ENCODE measurements at regions not wholly inside any gene's neighbourhood (a gene's known extent, or its start where the extent isn't known, plus 50 kb on each side); places are given as distances from the start of the nearest gene placed in this dataset.

GRCh38 chrX:150052226-150052625 lies 113.9 kb upstream of the EOLA2 start:
- no peak overlapping the region for H2BK15ac ChIP-seq (replicated peaks; ENCODE audit: low read depth)
- H2BK120ac ChIP-seq (ENCODE audit: low read depth, low read length) = no peak overlapping the region
- H3K4me3 ChIP-seq (ENCODE audit: low read length) = no peak overlapping the region
- no CpG with 5 or more reads among the region's 1 CpG for WGBS (ENCODE audit: extremely low coverage, insufficient coverage, low lambda C conversion rate)
- no peaks in the 10 kb centered on the region for H3K79me2 ChIP-seq (ENCODE audit: control insufficient read depth, insufficient read depth, low read length)
- no peaks in the 10 kb centered on the region for H3K27me3 ChIP-seq (ENCODE audit: insufficient read depth, low read length, poor library complexity)
- no peak overlapping the region for H3K4ac ChIP-seq (ENCODE audit: low read depth, low read length)
- H3K79me1 ChIP-seq (ENCODE audit: low read length) = no peaks in the 10 kb centered on the region
- no peak overlapping the region for H3K9ac ChIP-seq (ENCODE audit: low read length)
- DNase-seq = no peak
- no peak overlapping the region for H4K8ac ChIP-seq (ENCODE audit: low read depth, low read length)
- H3K27ac ChIP-seq (ENCODE audit: low read depth, low read length) = no peak overlapping the region
- H4K5ac ChIP-seq (ENCODE audit: low read length) = no peak overlapping the region
- no peak overlapping the region for H3K4me2 ChIP-seq (ENCODE audit: low read length)
- no peak overlapping the region for H3K23ac ChIP-seq (ENCODE audit: low read length)
- no peaks in the 10 kb centered on the region for H3K36me3 ChIP-seq (ENCODE audit: control insufficient read depth, insufficient read depth, low read length)
- H3K56ac ChIP-seq (ENCODE audit: low read length) = no peak overlapping the region
- H3K4me1 ChIP-seq (ENCODE audit: control insufficient read depth, low read depth, low read length) = no peaks in the 10 kb centered on the region
- no peak overlapping the region for H2BK5ac ChIP-seq (ENCODE audit: low read length)
- no peak overlapping the region for H2AK5ac ChIP-seq (ENCODE audit: low read length)
- H3K18ac ChIP-seq (ENCODE audit: low read length) = no peak overlapping the region

- H3K4me1 ChIP-seq (ENCODE audit: control insufficient read depth, low read depth, low read length) = no peaks in the 10 kb centered on the region
- no CpG with 5 or more reads among the region's 1 CpG for WGBS (ENCODE audit: extremely low coverage, insufficient coverage, low lambda C conversion rate)
- no peak overlapping the region for H3K4ac ChIP-seq (ENCODE audit: low read depth, low read length)
- H2BK5ac ChIP-seq (ENCODE audit: low read length) = no peak overlapping the region
- H3K23ac ChIP-seq (ENCODE audit: low read length) = no peak overlapping the region
- H4K5ac ChIP-seq (ENCODE audit: low read length) = no peak overlapping the region
- no peak overlapping the region for H2AK5ac ChIP-seq (ENCODE audit: low read length)
- no peak overlapping the region for H3K18ac ChIP-seq (ENCODE audit: low read length)
- no peaks in the 10 kb centered on the region for H3K27me3 ChIP-seq (ENCODE audit: insufficient read depth, low read length, poor library complexity)
- no peak overlapping the region for H4K8ac ChIP-seq (ENCODE audit: low read depth, low read length)
- no peak overlapping the region for H2BK15ac ChIP-seq (replicated peaks; ENCODE audit: low read depth)
- H3K79me2 ChIP-seq (ENCODE audit: control insufficient read depth, insufficient read depth, low read length) = no peaks in the 10 kb centered on the region
- H3K4me3 ChIP-seq (ENCODE audit: low read length) = no peak overlapping the region
- H3K56ac ChIP-seq (ENCODE audit: low read length) = no peak overlapping the region
- H3K27ac ChIP-seq (ENCODE audit: low read depth, low read length) = no peak overlapping the region
- no peak overlapping the region for H3K4me2 ChIP-seq (ENCODE audit: low read length)
- no peak for DNase-seq
- no peaks in the 10 kb centered on the region for H3K36me3 ChIP-seq (ENCODE audit: control insufficient read depth, insufficient read depth, low read length)
- H3K9ac ChIP-seq (ENCODE audit: low read length) = no peak overlapping the region
- H2BK120ac ChIP-seq (ENCODE audit: low read depth, low read length) = no peak overlapping the region
- H3K79me1 ChIP-seq (ENCODE audit: low read length) = no peaks in the 10 kb centered on the region
These were observed 120.4 kb upstream of the EOLA2 start for GRCh38 chrX:150058728-150059127.

GRCh38 chrX:150060406-150060805 lies 122.1 kb upstream of the EOLA2 start:
- Histone ChIP-seq H4K8ac (ENCODE audit: low read depth, low read length) (no peak overlapping the region), H3K4me1 (ENCODE audit: control insufficient read depth, low read depth, low read length) (no peaks in the 10 kb centered on the region), H2BK120ac (ENCODE audit: low read depth, low read length) (no peak overlapping the region), H3K23ac (ENCODE audit: low read length) (no peak overlapping the region), H2BK15ac (replicated peaks; ENCODE audit: low read depth) (no peak overlapping the region), H3K4me2 (ENCODE audit: low read length) (no peak overlapping the region), H3K4ac (ENCODE audit: low read depth, low read length) (no peak overlapping the region), H3K9ac (ENCODE audit: low read length) (no peak overlapping the region), H3K27ac (ENCODE audit: low read depth, low read length) (no peak overlapping the region), H2BK5ac (ENCODE audit: low read length) (no peak overlapping the region), H3K18ac (ENCODE audit: low read length) (no peak overlapping the region), H3K79me1 (ENCODE audit: low read length) (no peaks in the 10 kb centered on the region), H4K5ac (ENCODE audit: low read length) (no peak overlapping the region), H2AK5ac (ENCODE audit: low read length) (no peak overlapping the region), H3K79me2 (ENCODE audit: control insufficient read depth, insufficient read depth, low read length) (no peaks in the 10 kb centered on the region), H3K56ac (ENCODE audit: low read length) (no peak overlapping the region), H3K27me3 (ENCODE audit: insufficient read depth, low read length, poor library complexity) (no peaks in the 10 kb centered on the region), H3K36me3 (ENCODE audit: control insufficient read depth, insufficient read depth, low read length) (no peaks in the 10 kb centered on the region), H3K4me3 (ENCODE audit: low read length) (no peak overlapping the region)
- no CpG with 5 or more reads among the region's 7 CpGs for WGBS (ENCODE audit: extremely low coverage, insufficient coverage, low lambda C conversion rate)
- no peak for DNase-seq

GRCh38 chrX:150062292-150063137 lies 124.2 kb upstream of the EOLA2 start:
- H3K4me1 ChIP-seq (ENCODE audit: control insufficient read depth, low read depth, low read length) = no peaks in the 10 kb centered on the region
- DNase-seq = no peak
- no peak overlapping the region for H3K4me3 ChIP-seq (ENCODE audit: low read length)
- no peaks in the 10 kb centered on the region for H3K36me3 ChIP-seq (ENCODE audit: control insufficient read depth, insufficient read depth, low read length)
- H3K18ac ChIP-seq (ENCODE audit: low read length) = no peak overlapping the region
- no peak overlapping the region for H3K23ac ChIP-seq (ENCODE audit: low read length)
- H3K79me1 ChIP-seq (ENCODE audit: low read length) = no peaks in the 10 kb centered on the region
- H2BK15ac ChIP-seq (replicated peaks; ENCODE audit: low read depth) = no peak overlapping the region
- H3K9ac ChIP-seq (ENCODE audit: low read length) = no peak overlapping the region
- H3K4me2 ChIP-seq (ENCODE audit: low read length) = no peak overlapping the region
- H3K4ac ChIP-seq (ENCODE audit: low read depth, low read length) = no peak overlapping the region
- WGBS (ENCODE audit: extremely low coverage, insufficient coverage, low lambda C conversion rate) = no CpG with 5 or more reads among the region's 8 CpGs
- no peak overlapping the region for H3K27ac ChIP-seq (ENCODE audit: low read depth, low read length)
- no peak overlapping the region for H2AK5ac ChIP-seq (ENCODE audit: low read length)
- no peak overlapping the region for H4K5ac ChIP-seq (ENCODE audit: low read length)
- H4K8ac ChIP-seq (ENCODE audit: low read depth, low read length) = no peak overlapping the region
- no peak overlapping the region for H3K56ac ChIP-seq (ENCODE audit: low read length)
- no peaks in the 10 kb centered on the region for H3K27me3 ChIP-seq (ENCODE audit: insufficient read depth, low read length, poor library complexity)
- no peak overlapping the region for H2BK120ac ChIP-seq (ENCODE audit: low read depth, low read length)
- H3K79me2 ChIP-seq (ENCODE audit: control insufficient read depth, insufficient read depth, low read length) = no peaks in the 10 kb centered on the region
- no peak overlapping the region for H2BK5ac ChIP-seq (ENCODE audit: low read length)

GRCh38 chrX:150063138-150063518 lies 124.8 kb upstream of the EOLA2 start:
- no peaks in the 10 kb centered on the region for H3K79me2 ChIP-seq (ENCODE audit: control insufficient read depth, insufficient read depth, low read length)
- no peak overlapping the region for H3K18ac ChIP-seq (ENCODE audit: low read length)
- H3K23ac ChIP-seq (ENCODE audit: low read length) = no peak overlapping the region
- no peak overlapping the region for H3K9ac ChIP-seq (ENCODE audit: low read length)
- no peak for DNase-seq
- H3K79me1 ChIP-seq (ENCODE audit: low read length) = no peaks in the 10 kb centered on the region
- no peak overlapping the region for H2AK5ac ChIP-seq (ENCODE audit: low read length)
- no peak overlapping the region for H3K4me3 ChIP-seq (ENCODE audit: low read length)
- H3K4me2 ChIP-seq (ENCODE audit: low read length) = no peak overlapping the region
- no peak overlapping the region for H2BK120ac ChIP-seq (ENCODE audit: low read depth, low read length)
- no peak overlapping the region for H3K56ac ChIP-seq (ENCODE audit: low read length)
- no peak overlapping the region for H3K27ac ChIP-seq (ENCODE audit: low read depth, low read length)
- no peak overlapping the region for H4K5ac ChIP-seq (ENCODE audit: low read length)
- no peaks in the 10 kb centered on the region for H3K36me3 ChIP-seq (ENCODE audit: control insufficient read depth, insufficient read depth, low read length)
- H2BK5ac ChIP-seq (ENCODE audit: low read length) = no peak overlapping the region
- H4K8ac ChIP-seq (ENCODE audit: low read depth, low read length) = no peak overlapping the region
- no peak overlapping the region for H2BK15ac ChIP-seq (replicated peaks; ENCODE audit: low read depth)
- no peaks in the 10 kb centered on the region for H3K27me3 ChIP-seq (ENCODE audit: insufficient read depth, low read length, poor library complexity)
- H3K4ac ChIP-seq (ENCODE audit: low read depth, low read length) = no peak overlapping the region
- no peaks in the 10 kb centered on the region for H3K4me1 ChIP-seq (ENCODE audit: control insufficient read depth, low read depth, low read length)

- no peak overlapping the region for H2BK15ac ChIP-seq (replicated peaks; ENCODE audit: low read depth)
- H2AK5ac ChIP-seq (ENCODE audit: low read length) = no peak overlapping the region
- no peaks in the 10 kb centered on the region for H3K36me3 ChIP-seq (ENCODE audit: control insufficient read depth, insufficient read depth, low read length)
- H2BK120ac ChIP-seq (ENCODE audit: low read depth, low read length) = no peak overlapping the region
- no peak overlapping the region for H4K5ac ChIP-seq (ENCODE audit: low read length)
- no peak for DNase-seq
- no peak overlapping the region for H2BK5ac ChIP-seq (ENCODE audit: low read length)
- H3K27me3 ChIP-seq (ENCODE audit: insufficient read depth, low read length, poor library complexity) = no peaks in the 10 kb centered on the region
- H3K23ac ChIP-seq (ENCODE audit: low read length) = no peak overlapping the region
- no peak overlapping the region for H3K18ac ChIP-seq (ENCODE audit: low read length)
- H3K27ac ChIP-seq (ENCODE audit: low read depth, low read length) = no peak overlapping the region
- no peak overlapping the region for H3K4me3 ChIP-seq (ENCODE audit: low read length)
- H3K4me1 ChIP-seq (ENCODE audit: control insufficient read depth, low read depth, low read length) = no peaks in the 10 kb centered on the region
- no peaks in the 10 kb centered on the region for H3K79me1 ChIP-seq (ENCODE audit: low read length)
- H4K8ac ChIP-seq (ENCODE audit: low read depth, low read length) = no peak overlapping the region
- WGBS (ENCODE audit: extremely low coverage, insufficient coverage, low lambda C conversion rate) = no CpG with 5 or more reads among the region's 5 CpGs
- no peaks in the 10 kb centered on the region for H3K79me2 ChIP-seq (ENCODE audit: control insufficient read depth, insufficient read depth, low read length)
- no peak overlapping the region for H3K9ac ChIP-seq (ENCODE audit: low read length)
- H3K4ac ChIP-seq (ENCODE audit: low read depth, low read length) = no peak overlapping the region
- no peak overlapping the region for H3K56ac ChIP-seq (ENCODE audit: low read length)
- H3K4me2 ChIP-seq (ENCODE audit: low read length) = no peak overlapping the region
These were observed 125.4 kb upstream of the EOLA2 start for GRCh38 chrX:150063674-150064073.
